ENCODE measurements at regions not wholly inside any gene's neighbourhood (a gene's known extent, or its start where the extent isn't known, plus 50 kb on each side); places are given as distances from the start of the nearest gene placed in this dataset.

GRCh38 chr13:47025791-47026447 is 129.1 kb upstream of the HTR2A start:
- no peak for DNase-seq

GRCh38 chr13:47019977-47020376 is 123.1 kb upstream of the HTR2A start:
- DNase-seq = no peak

GRCh38 chr13:47017476-47017875 is 120.6 kb upstream of the HTR2A start:
- DNase-seq = no peak

GRCh38 chr13:47008318-47008717 is 111.5 kb upstream of the HTR2A start:
- DNase-seq = no peak

GRCh38 chr13:47005756-47006414 is 109.0 kb upstream of the HTR2A start:
- DNase-seq = no peak

GRCh38 chr13:47004540-47004939 is 107.7 kb upstream of the HTR2A start:
- no peak for DNase-seq

GRCh38 chr13:47004027-47004426 is 107.2 kb upstream of the HTR2A start:
- no peak for DNase-seq

GRCh38 chr13:47000165-47000564 is 103.3 kb upstream of the HTR2A start:
- DNase-seq = no peak

- no peak for DNase-seq
Measured at GRCh38 chr13:46996316-46997030, 99.6 kb upstream of the HTR2A start.

- DNase-seq = no peak
Measured at GRCh38 chr13:46995874-46996273, 99.0 kb upstream of the HTR2A start.

GRCh38 chr13:46994492-46994891 is 97.6 kb upstream of the HTR2A start:
- no peak for DNase-seq

GRCh38 chr13:46992383-46992952 is 95.6 kb upstream of the HTR2A start:
- no peak for DNase-seq

- no peak for DNase-seq
Measured at GRCh38 chr13:46983881-46984280, 87.0 kb upstream of the HTR2A start.

- DNase-seq = peak; percentile 1
Measured at GRCh38 chr13:46982856-46983582, 86.2 kb upstream of the HTR2A start.

- no peak for DNase-seq
Measured at GRCh38 chr13:46975173-46975572, 78.3 kb upstream of the HTR2A start.

- no peak for DNase-seq
Measured at GRCh38 chr13:46968450-46968849, 71.6 kb upstream of the HTR2A start.

- DNase-seq = no peak
Measured at GRCh38 chr13:46964789-46965527, 68.1 kb upstream of the HTR2A start.

GRCh38 chr13:46963904-46964303 is 67.1 kb upstream of the HTR2A start:
- DNase-seq = no peak

GRCh38 chr13:46962281-46962941 is 65.6 kb upstream of the HTR2A start:
- DNase-seq = no peak

- no peak for DNase-seq
Measured at GRCh38 chr13:46961719-46962118, 64.9 kb upstream of the HTR2A start.

GRCh38 chr13:46953941-46954340 is 57.1 kb upstream of the HTR2A start:
- DNase-seq = no peak

GRCh38 chr13:46953331-46953730 is 56.5 kb upstream of the HTR2A start:
- DNase-seq = no peak
